Heart left ventricle (tissue), 16 donors: ENCODE measurements at regions not wholly inside any gene's neighbourhood (a gene's known extent, or its start where the extent isn't known, plus 50 kb on each side); places are given as distances from the start of the nearest gene placed in this dataset.

Experiments
- ATAC-seq, 4 donors: fragments of 200-7000 bp; cut with Tn5 transposase; one replicate each; pipeline ENCODE4 v1.9.1; 2020 to 2022; ENCODE audit warnings: moderate library complexity in 4 of 4, mild to moderate bottlenecking in 3 of 4, moderate number of reproducible peaks in 1 of 4
- DNase-seq, 5 donors: peaks; one replicate each; pipeline ENCODE4 v3.0.0-alpha.2; 2020
- H3K27ac ChIP-seq, 12 donors: fragments of 200-600 bp; sonication (generic) in 4 of 12; one replicate each; pipeline versions ENCODE4 v1.5.0 to v1.8.0; 2016 to 2022; ENCODE audit warnings: mild to moderate bottlenecking in 2 of 12
- H3K27me3 ChIP-seq, 9 donors: fragments of 200-600 bp; sonication (generic) in 2 of 9; one replicate each; pipeline versions ENCODE4 v1.5.1 to v1.8.0; 2016 to 2022; ENCODE audit warnings: mild to moderate bottlenecking in 3 of 9
- H3K36me3 ChIP-seq, 9 donors: fragments of 200-600 bp; sonication (generic) in 2 of 9; one replicate each; pipeline versions ENCODE4 v1.5.0 to v1.8.0; 2018 to 2022; ENCODE audit warnings: mild to moderate bottlenecking in 2 of 9
- H3K4me1 ChIP-seq, 12 donors: fragments of 200-600 bp; sonication (generic) in 4 of 12; one replicate each; pipeline versions ENCODE4 v1.5.0 to v1.8.0; 2016 to 2022; ENCODE audit warnings: mild to moderate bottlenecking in 3 of 12
- H3K4me3 ChIP-seq, 12 donors: fragments of 200-600 bp; sonication (generic) in 4 of 12; one replicate each; pipeline versions ENCODE4 v1.5.0 to v1.8.0; 2017 to 2022; ENCODE audit warnings: mild to moderate bottlenecking in 9 of 12, moderate library complexity in 4 of 12
- H3K9me3 ChIP-seq, 12 donors: fragments of 200-600 bp; sonication (generic) in 4 of 12; one replicate each; pipeline versions ENCODE4 v1.5.0 to v1.8.0; 2016 to 2022; ENCODE audit warnings: mild to moderate bottlenecking in 1 of 12
- CTCF ChIP-seq, 12 donors: fragments of 200-600 bp; sonication (generic) in 4 of 12; IDR thresholded peaks; one replicate each; pipeline versions ENCODE4 v1.5.0 to v1.8.0; 2018 to 2022; ENCODE audit warnings: antibody characterized with exemption in 12 of 12, mild to moderate bottlenecking in 5 of 12
- POLR2A ChIP-seq, 2 donors: fragments of 450-650 bp; IDR thresholded peaks; one replicate each; pipeline ENCODE4 v1.6.1; 2017; ENCODE audit warnings: antibody characterized with exemption in 2 of 2, mild to moderate bottlenecking in 2 of 2, moderate library complexity in 2 of 2
- WGBS, 4 donors: extraction: QIAGEN DNeasy Blood & Tissue Kit in 2 of 4; methylation state at CpG; one replicate each; pipeline versions ENCODE4 v1.1.5 to v1.1.7; 2013 to 2018; 5-methylcytosine and 5-hydroxymethylcytosine counted together
- intact Hi-C, 10 donors: fragments of 100-400 bp; cut with DNase I; formaldehyde crosslinking; loops; one replicate each; pipeline versions ENCODE4 v1.11.1 to v1.14.2; 2022
- donor health status: ischemic (EF 13 %, LVEDD 7.1; RV severe dilation, severe dysfunction).
- donor health status: healthy with polysubstance abuse.
- donor health status: DM: no; HTN: yes; CAD: no.
- donor health status: DM: no; HTN: no; CAD: no.
- donor health status: ischemic (EF 25% LVEDD 6.9; RV normal size, moderate dysfunction).
- donor health status: ischemic (EF 25% LVEDD 5.7; RV mildly dilated, moderate dysfunction).
- donor health status: healthy.
- donor health status: DM: yes; HTN: yes; CAD: no.
- donor health status: ischemic (EF 35%, LVEDD 5.7; RV mildly dilated, moderate dysfunction).
- donor health status: nonischemic (EF 11% LVEDD 7.7; RV severe dilation, severe dysfunction).
- donor health status: DM: yes; HTN: yes; CAD: no.
- donor health status: PGD.
- donor health status: ischemic (EF 29% LVEDD 5.4; RV normal size, mild dysfunction).
- donor health status: nonischemic (EF 23%, LVEDD 6.1; RV moderate dilation, normal function).

DNA sequence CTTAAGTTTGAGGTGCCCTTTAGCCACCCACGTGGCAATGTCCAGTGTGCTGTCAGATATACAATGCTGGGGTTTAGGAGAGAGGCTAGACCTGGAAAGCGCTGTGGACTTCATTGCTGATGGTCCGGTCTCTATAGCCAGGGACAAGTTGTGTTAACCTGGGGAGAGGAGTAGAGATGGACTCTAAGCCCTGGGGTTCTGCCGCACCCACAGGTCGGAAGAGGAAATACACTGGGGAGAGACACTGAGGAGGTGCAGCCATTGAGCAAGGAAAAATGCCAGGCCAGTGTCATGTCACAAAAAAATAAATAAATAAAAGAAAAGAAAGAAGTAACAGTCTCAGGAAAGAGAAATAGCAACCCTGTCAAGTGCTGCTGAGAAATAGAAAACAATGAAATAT is 106.9 kb upstream of the CBLN2 start:
- Histone ChIP-seq H3K4me3 (no peak overlapping the region), H3K27ac (no peak overlapping the region), H3K9me3 (no peaks in the 10 kb centered on the region), H3K36me3 (no peaks in the 10 kb centered on the region), H3K27me3 (no peaks in the 10 kb centered on the region), H3K4me1 (no peaks in the 10 kb centered on the region)
- no peak for TF ChIP-seq POLR2A (IDR thresholded peaks at IDR 0.05)
- intact Hi-C loops = no loop called here
- ATAC-seq (no peak), DNase-seq (no peak)
- WGBS, 4 donors = 77 to 83% (median 81%) methylated on average over 5 of the region's 5 CpGs

DNA sequence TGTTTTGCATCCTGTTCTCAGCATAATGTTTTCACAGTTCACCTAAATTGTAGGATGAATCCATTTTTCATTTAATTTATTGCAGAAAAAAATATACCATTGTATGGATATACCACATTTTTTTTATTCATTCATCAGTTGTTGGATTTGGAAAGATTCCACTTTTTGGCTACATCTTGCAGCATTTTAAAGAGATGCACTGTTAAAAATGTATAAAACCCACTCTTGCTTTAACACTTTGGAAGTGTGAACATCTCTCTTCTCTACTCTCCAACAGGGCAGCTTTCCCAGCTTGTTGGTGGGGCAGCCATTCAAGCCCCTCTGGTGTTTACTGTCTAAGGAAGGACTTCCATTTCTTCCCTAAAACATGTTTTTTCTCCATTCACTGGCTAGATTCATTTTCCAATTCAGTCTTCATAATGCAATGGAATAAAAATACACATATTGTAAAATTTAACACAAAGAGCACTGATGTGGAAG is 104.4 kb upstream of the CBLN2 start:
- Histone ChIP-seq H3K4me3 (no peak overlapping the region), H3K27ac (no peak overlapping the region), H3K4me1 (no peaks in the 10 kb centered on the region), H3K27me3 (no peaks in the 10 kb centered on the region), H3K9me3 (no peaks in the 10 kb centered on the region), H3K36me3 (no peaks in the 10 kb centered on the region)
- intact Hi-C loops = no loop called here
- no peak for TF ChIP-seq CTCF (IDR thresholded peaks at IDR 0.05)
- no peak for TF ChIP-seq POLR2A (IDR thresholded peaks at IDR 0.05)
- ATAC-seq = no peak
- DNase-seq = no peak

- intact Hi-C loops = no loop called here
Observed at GRCh38 chr18:72648079-72648478, 103.9 kb upstream of the CBLN2 start.

DNA sequence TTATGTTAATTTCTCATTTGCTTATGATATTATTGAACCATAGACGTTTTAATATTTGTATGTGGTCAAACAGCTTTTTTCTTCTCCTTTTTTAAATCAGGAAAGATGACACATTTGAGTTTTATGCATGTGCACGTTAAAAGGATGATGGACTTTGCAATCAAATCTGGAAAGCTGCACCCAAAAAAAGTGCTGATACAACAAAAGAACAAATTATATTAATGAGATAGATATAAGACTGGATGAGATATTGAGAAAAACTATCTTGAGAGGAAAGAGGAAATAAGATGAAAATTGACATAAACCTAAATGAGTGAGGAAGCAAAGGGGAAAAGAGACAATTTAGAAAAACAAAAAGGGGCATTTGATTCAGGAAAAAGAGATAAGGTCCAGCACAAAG is 96.4 kb upstream of the CBLN2 start:
- Histone ChIP-seq H3K9me3 (no peaks in the 10 kb centered on the region), H3K36me3 (no peaks in the 10 kb centered on the region), H3K4me3 (no peak overlapping the region), H3K4me1 (no peaks in the 10 kb centered on the region), H3K27ac (no peak overlapping the region), H3K27me3 (peaks cover 0 to 11% (median 0%) of the 10 kb centered on the region in 9 donors)
- DNase-seq (no peak), ATAC-seq (no peak)
- intact Hi-C loops = no loop called here
- TF ChIP-seq CTCF (IDR thresholded peaks at IDR 0.05) (no peak), POLR2A (IDR thresholded peaks at IDR 0.05) (no peak)
- WGBS, 4 donors = 36 to 54% (median 42%) methylated on average over 2 of the region's 2 CpGs

More at GRCh38 chr18:72648079-72648478, 103.9 kb upstream of the CBLN2 start:
- DNase-seq (no peak), ATAC-seq (no peak)
- Histone ChIP-seq H3K36me3 (no peaks in the 10 kb centered on the region), H3K9me3 (no peaks in the 10 kb centered on the region), H3K4me3 (no peak overlapping the region), H3K27me3 (peaks cover 0 to 4% (median 0%) of the 10 kb centered on the region in 9 donors), H3K4me1 (no peaks in the 10 kb centered on the region), H3K27ac (no peak overlapping the region)
- TF ChIP-seq CTCF (IDR thresholded peaks at IDR 0.05) (no peak), POLR2A (IDR thresholded peaks at IDR 0.05) (no peak)
- WGBS, 4 donors = 71 to 85% (median 78%) methylated on average over 3 of the region's 3 CpGs

DNA sequence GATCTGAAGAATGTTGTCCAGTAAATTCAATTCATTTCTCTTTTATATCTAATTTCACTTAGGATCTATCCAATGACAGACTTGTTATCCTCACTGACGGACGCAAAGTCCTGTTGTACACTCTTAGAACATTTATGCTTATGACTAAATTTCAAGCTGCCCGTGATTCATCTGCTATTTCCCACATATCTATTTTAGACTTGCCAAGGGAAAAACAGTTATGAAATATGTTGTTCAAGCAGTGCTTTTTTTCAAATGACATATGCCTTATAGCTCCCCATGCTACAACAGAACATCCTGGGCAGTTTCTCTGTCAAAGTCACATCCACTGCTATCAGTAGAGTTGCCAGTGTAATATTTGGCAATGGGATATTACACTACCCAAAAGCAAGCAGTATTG is 94.2 kb upstream of the CBLN2 start:
- DNase-seq = no peak
- H3K27me3 ChIP-seq = peaks cover 0 to 10% (median 0%) of the 10 kb centered on the region in 9 donors
- no peak overlapping the region for H3K4me3 ChIP-seq
- no peaks in the 10 kb centered on the region for H3K36me3 ChIP-seq
- no peaks in the 10 kb centered on the region for H3K4me1 ChIP-seq
- intact Hi-C loops = no loop called here
- WGBS, 4 donors = 79 to 86% (median 83%) methylated on average over 3 of the region's 3 CpGs
- TF ChIP-seq CTCF (IDR thresholded peaks at IDR 0.05) = no peak
- TF ChIP-seq POLR2A (IDR thresholded peaks at IDR 0.05) = no peak
- H3K27ac ChIP-seq = no peak overlapping the region
- no peak for ATAC-seq
- no peaks in the 10 kb centered on the region for H3K9me3 ChIP-seq
